OCI-LY7 (cell line): ENCODE measurements at regions not wholly inside any gene's neighbourhood (a gene's known extent, or its start where the extent isn't known, plus 50 kb on each side); places are given as distances from the start of the nearest gene placed in this dataset.

ENCODE experiments used
- BruUV-seq: library from RNA; stranded (reverse); fragments of 400-500 nt; replicated peaks from 2 replicates; lab custom pipeline; 2021; lab: Mats Ljungman, UMichigan
- CTCF ChIA-PET: fragments of 300-600 bp; sonication (Branson Sonifier 250); formaldehyde crosslinking; loops from one replicate; lab custom pipeline; 2022; ENCODE audit warnings: antibody characterized with exemption; ENCODE audit not compliant: unreplicated experiment; lab: Charles Lee
- POLR2A ChIA-PET: fragments of 300-600 bp; sonication (Branson Sonifier 250); formaldehyde crosslinking; loops from one replicate; lab custom pipeline; 2022; ENCODE audit warnings: antibody characterized with exemption; lab: Charles Lee
- DNase-seq: peaks from one replicate; pipeline ENCODE4 v3.0.0-alpha.2; 2015; ENCODE audit warnings: low spot score
- H2AFZ ChIP-seq: fragments of 200-600 bp; sonication (generic), shearing (Covaris generic); 2 replicates; pipeline ENCODE4 v1.6.1; 2014; ENCODE audit warnings: mild to moderate bottlenecking, antibody characterized with exemption, low read length, moderate library complexity
- H3K27ac ChIP-seq: fragments of 200-600 bp; sonication (generic); 2 replicates; pipeline ENCODE4 v1.5.1; 2014; ENCODE audit warnings: mixed run types, low read depth, mild to moderate bottlenecking, moderate library complexity, low read length, inconsistent platforms; ENCODE audit not compliant: poor library complexity, severe bottlenecking
- H3K36me3 ChIP-seq: fragments of 200-600 bp; sonication (generic); 2 replicates; pipeline ENCODE4 v1.6.1; 2014; ENCODE audit warnings: mild to moderate bottlenecking, antibody characterized with exemption, low read length, moderate library complexity, mixed read lengths; ENCODE audit not compliant: insufficient read depth
- H3K4me1 ChIP-seq: fragments of 200-600 bp; sonication (generic); 2 replicates; pipeline ENCODE4 v1.5.1; 2014; ENCODE audit warnings: mild to moderate bottlenecking, low read length; ENCODE audit not compliant: insufficient read depth, poor library complexity, severe bottlenecking
- H3K4me2 ChIP-seq: fragments of 200-600 bp; sonication (generic); 2 replicates; pipeline ENCODE4 v1.6.1; 2014; ENCODE audit warnings: mild to moderate bottlenecking, low read length
- H3K4me3 ChIP-seq: fragments of 200-600 bp; sonication (generic); 2 replicates; pipeline ENCODE4 v1.5.1; 2014; ENCODE audit warnings: mild to moderate bottlenecking, low read depth, low read length; ENCODE audit not compliant: poor library complexity, severe bottlenecking
- H3K79me2 ChIP-seq: fragments of 200-600 bp; sonication (generic); 2 replicates; pipeline ENCODE4 v1.6.1; 2016; ENCODE audit warnings: low read depth, mild to moderate bottlenecking, low read length, moderate library complexity, mixed read lengths; ENCODE audit not compliant: insufficient read depth
- H3K9me2 ChIP-seq: fragments of 200-600 bp; sonication (generic); 2 replicates; pipeline ENCODE4 v1.6.1; 2016; ENCODE audit warnings: mild to moderate bottlenecking, low read length, mixed read lengths; ENCODE audit not compliant: insufficient read depth
- H3K9me3 ChIP-seq: fragments of 200-600 bp; sonication (generic); 2 replicates; pipeline ENCODE4 v1.6.1; 2014; ENCODE audit warnings: mild to moderate bottlenecking, mixed run types, low read length, mixed read lengths
- H4K20me1 ChIP-seq: fragments of 200-600 bp; sonication (generic); 2 replicates; pipeline ENCODE4 v1.6.1; 2014; ENCODE audit warnings: mild to moderate bottlenecking, antibody characterized with exemption, low read length, moderate library complexity, mixed read lengths; ENCODE audit not compliant: insufficient read depth
- CTCF ChIP-seq: fragments of 200-600 bp; sonication (generic); conservative IDR thresholded peaks from 2 replicates; pipeline ENCODE4 v1.5.1; 2014; ENCODE audit warnings: mild to moderate bottlenecking, antibody characterized with exemption, low read length, moderate library complexity, mixed read lengths
- EZH2phosphoT487 ChIP-seq: fragments of 200-600 bp; sonication (generic); IDR thresholded peaks from 2 replicates; pipeline ENCODE4 v1.6.1; 2018; ENCODE audit warnings: low read depth, borderline replicate concordance, mild to moderate bottlenecking, mixed run types, antibody characterized with exemption, low read length, moderate library complexity, mixed read lengths
- intact Hi-C: fragments of 100-400 bp; cut with micrococcal nuclease; formaldehyde crosslinking; loops from one replicate; pipeline ENCODE4 v1.10.0; 2022; ENCODE audit not compliant: unreplicated experiment

- ChIA-PET POLR2A (interaction anchor here (0.8 to 7.3 kb wide), 5 partner anchors 12 to 155 kb away, joined by 3 to 109 read pairs (median 4); no protein-coding TSS in a partner anchor), CTCF (interaction anchor here (1.6 kb wide), 1 partner anchor 9 kb away, joined by 3 read pairs; no protein-coding TSS in a partner anchor)
- Histone ChIP-seq H3K4me1 (peaks cover 26% of the 10 kb centered on the region), H3K36me3 (no peaks in the 10 kb centered on the region), H3K79me2 (no peaks in the 10 kb centered on the region), H3K4me3 (no peak overlapping the region), H3K4me2 (peak overlapping the region; percentile 32), H3K9me2 (no peaks in the 10 kb centered on the region), H3K27ac (peak overlapping the region; percentile 1), H3K9me3 (no peaks in the 10 kb centered on the region), H2AFZ (peak overlapping the region; percentile 85), H4K20me1 (no peaks in the 10 kb centered on the region)
- BruUV-seq: no TSS peak
- TF ChIP-seq CTCF (no peak), EZH2phosphoT487 (no peak)
- peak; percentile 39 for DNase-seq
- intact Hi-C loops: no loop called here
Observed at GRCh38 chr9:82115900-82116299, 127.3 kb downstream of the SPATA31D1 start.

GRCh38 chr9:82116556-82116955, 128.0 kb downstream of the SPATA31D1 start:
- POLR2A ChIA-PET: interaction anchor here (0.9 to 7.3 kb wide), 6 partner anchors 9 to 154 kb away, joined by 3 to 109 read pairs (median 4); no protein-coding TSS in a partner anchor
- CTCF ChIA-PET: interaction anchor here (0.7 to 1.6 kb wide), 2 partner anchors 8 to 14 kb away, joined by 3 read pairs; no protein-coding TSS in a partner anchor

More at GRCh38 chr9:82116556-82116955, 128.0 kb downstream of the SPATA31D1 start:
- peak overlapping the region; percentile 32 for H3K4me2 ChIP-seq
- H2AFZ ChIP-seq: peak overlapping the region; percentile 85
- no peaks in the 10 kb centered on the region for H3K36me3 ChIP-seq
- H3K9me3 ChIP-seq: no peaks in the 10 kb centered on the region
- no peak overlapping the region for H3K4me3 ChIP-seq
- no peaks in the 10 kb centered on the region for H3K9me2 ChIP-seq
- peaks cover 26% of the 10 kb centered on the region for H3K4me1 ChIP-seq
- H4K20me1 ChIP-seq: no peaks in the 10 kb centered on the region
- intact Hi-C loops: no loop called here
- H3K79me2 ChIP-seq: no peaks in the 10 kb centered on the region
- DNase-seq: peak; percentile 43
- no TSS peak for BruUV-seq
- TF ChIP-seq EZH2phosphoT487 (no peak), CTCF (no peak)
- H3K27ac ChIP-seq: peak overlapping the region; percentile 1
